Parathyroid adenoma (tissue), 2 donors: ENCODE measurements at regions not wholly inside any gene's neighbourhood (a gene's known extent, or its start where the extent isn't known, plus 50 kb on each side); places are given as distances from the start of the nearest gene placed in this dataset.

Source experiments
- H2AFZ ChIP-seq: fragments of 300-600 bp; sonication (generic); one replicate; pipeline ENCODE4 v1.7.0; 2017; ENCODE audit warnings: antibody characterized with exemption, mild to moderate bottlenecking
- H3K27ac ChIP-seq: fragments of 300-600 bp; sonication (generic); one replicate; pipeline ENCODE4 v1.7.0; 2017
- H3K27me3 ChIP-seq: fragments of 300-600 bp; sonication (generic); one replicate; pipeline ENCODE4 v1.7.0; 2017; ENCODE audit warnings: low read length; ENCODE audit not compliant: control insufficient read depth, insufficient read depth
- H3K36me3 ChIP-seq: fragments of 300-600 bp; sonication (generic); one replicate; pipeline ENCODE4 v1.7.0; 2017; ENCODE audit warnings: low read length; ENCODE audit not compliant: control insufficient read depth, insufficient read depth
- H3K4me1 ChIP-seq: fragments of 300-600 bp; sonication (generic); one replicate; pipeline ENCODE4 v1.7.0; 2017; ENCODE audit warnings: control low read depth
- H3K4me2 ChIP-seq: fragments of 300-600 bp; sonication (generic); one replicate; pipeline ENCODE4 v1.7.0; 2017; ENCODE audit warnings: low read length
- H3K4me3 ChIP-seq: fragments of 300-600 bp; sonication (generic); one replicate; pipeline ENCODE4 v1.7.0; 2017; ENCODE audit warnings: low read depth, low read length
- H3K79me2 ChIP-seq: fragments of 300-600 bp; sonication (generic); one replicate; pipeline ENCODE4 v1.7.0; 2017; ENCODE audit warnings: control low read depth
- H3K9ac ChIP-seq: fragments of 300-600 bp; sonication (generic); one replicate; pipeline ENCODE4 v1.7.0; 2017; ENCODE audit warnings: mild to moderate bottlenecking
- H3K9me3 ChIP-seq: fragments of 300-600 bp; sonication (generic); one replicate; pipeline ENCODE4 v1.7.0; 2017; ENCODE audit warnings: low read length; ENCODE audit not compliant: control insufficient read depth
- CTCF ChIP-seq: fragments of 300-600 bp; sonication (generic); IDR thresholded peaks from one replicate; pipeline ENCODE4 v1.7.0; 2017; ENCODE audit warnings: antibody characterized with exemption, mild to moderate bottlenecking
- donor health status: primary hyperparathyroidism.

- no peak overlapping the region for H3K4me2 ChIP-seq
- H3K36me3 ChIP-seq, result no peaks in the 10 kb centered on the region
- no peak for TF ChIP-seq CTCF
- no peak overlapping the region for H3K27ac ChIP-seq
- H3K4me1 ChIP-seq, result no peaks in the 10 kb centered on the region
- no peak overlapping the region for H3K4me3 ChIP-seq
- H3K79me2 ChIP-seq, result no peaks in the 10 kb centered on the region
- H3K9me3 ChIP-seq, result no peaks in the 10 kb centered on the region
- no peaks in the 10 kb centered on the region for H3K27me3 ChIP-seq
- no peak overlapping the region for H2AFZ ChIP-seq
- no peak overlapping the region for H3K9ac ChIP-seq
These were observed 1936.8 kb upstream of the PIK3C3 start for GRCh38 chr18:40018266-40018665.

- Histone ChIP-seq H3K27ac (no peak overlapping the region), H3K4me3 (no peak overlapping the region), H3K9ac (no peak overlapping the region), H3K79me2 (no peaks in the 10 kb centered on the region), H3K27me3 (no peaks in the 10 kb centered on the region), H3K9me3 (no peaks in the 10 kb centered on the region), H3K4me2 (no peak overlapping the region), H2AFZ (no peak overlapping the region), H3K36me3 (no peaks in the 10 kb centered on the region), H3K4me1 (no peaks in the 10 kb centered on the region)
- TF ChIP-seq CTCF, result no peak
These were observed 1938.0 kb upstream of the PIK3C3 start for GRCh38 chr18:40017021-40017420.

GRCh38 chr18:40016405-40016804 is 1938.6 kb upstream of the PIK3C3 start:
- Histone ChIP-seq H2AFZ (no peak overlapping the region), H3K9ac (no peak overlapping the region), H3K27ac (no peak overlapping the region), H3K4me1 (no peaks in the 10 kb centered on the region), H3K27me3 (no peaks in the 10 kb centered on the region), H3K4me2 (no peak overlapping the region), H3K36me3 (no peaks in the 10 kb centered on the region), H3K9me3 (no peaks in the 10 kb centered on the region), H3K4me3 (no peak overlapping the region), H3K79me2 (no peaks in the 10 kb centered on the region)
- TF ChIP-seq CTCF, result no peak

GRCh38 chr18:40013001-40013609 is 1941.9 kb upstream of the PIK3C3 start:
- no peak overlapping the region for H3K9ac ChIP-seq
- no peaks in the 10 kb centered on the region for H3K27me3 ChIP-seq

More at GRCh38 chr18:40013001-40013609, 1941.9 kb upstream of the PIK3C3 start:
- Histone ChIP-seq H3K27ac (no peak overlapping the region), H2AFZ (no peak overlapping the region), H3K4me3 (no peak overlapping the region), H3K4me1 (no peaks in the 10 kb centered on the region), H3K9me3 (no peaks in the 10 kb centered on the region), H3K79me2 (no peaks in the 10 kb centered on the region), H3K36me3 (no peaks in the 10 kb centered on the region), H3K4me2 (no peak overlapping the region)
- TF ChIP-seq CTCF, result no peak
